ENCODE measurements at regions not wholly inside any gene's neighbourhood (a gene's known extent, or its start where the extent isn't known, plus 50 kb on each side); places are given as distances from the start of the nearest gene placed in this dataset.

GRCh38 chr5:124456249-124456648 is 290.2 kb downstream of the ZNF608 start:
- TF ChIP-seq RXRA (IDR thresholded peaks at IDR 0.05; ENCODE audit: borderline replicate concordance, low read depth) (no peak), EP300 (IDR thresholded peaks at IDR 0.05; ENCODE audit: borderline replicate concordance in 1 of 2, low read depth in 1 of 2, low read length in 1 of 2) (no peak), CTCF (IDR thresholded peaks at IDR 0.05) (no peak), EZH2phosphoT487 (IDR thresholded peaks at IDR 0.05; ENCODE audit: borderline replicate concordance, low read depth) (no peak), SMC3 (IDR thresholded peaks at IDR 0.05; ENCODE audit: low read depth, low read length) (no peak), IRF3 (IDR thresholded peaks at IDR 0.05; ENCODE audit: low read depth, low read length) (no peak), POLR2AphosphoS5 (IDR thresholded peaks at IDR 0.05; ENCODE audit: low read depth, low read length) (no peak), NFIC (IDR thresholded peaks at IDR 0.05; ENCODE audit: borderline replicate concordance) (no peak), SIN3A (IDR thresholded peaks at IDR 0.05; ENCODE audit: borderline replicate concordance, low read depth, low read length) (no peak), ZBTB33 (IDR thresholded peaks at IDR 0.05; ENCODE audit: borderline replicate concordance, low read depth) (no peak), GABPA (IDR thresholded peaks at IDR 0.05; ENCODE audit: low read depth) (no peak), RFX5 (IDR thresholded peaks at IDR 0.05; ENCODE audit: low read length) (no peak), ELF1 (IDR thresholded peaks at IDR 0.05) (no peak)

Measured in SK-N-SH (cell line).